Colonic mucosa (tissue), 4 donors: ENCODE measurements at regions not wholly inside any gene's neighbourhood (a gene's known extent, or its start where the extent isn't known, plus 50 kb on each side); places are given as distances from the start of the nearest gene placed in this dataset.

Source experiments
- DNase-seq: peaks from one replicate; pipeline ENCODE4 v3.0.0-alpha.2; 2020
- H3K27ac ChIP-seq: fragments of 200-600 bp; one replicate; pipeline ENCODE4 v1.8.0; 2021
- H3K27me3 ChIP-seq: fragments of 200-600 bp; one replicate; pipeline ENCODE4 v1.8.0; 2021
- H3K36me3 ChIP-seq: fragments of 200-600 bp; one replicate; pipeline ENCODE4 v1.8.0; 2021
- H3K4me1 ChIP-seq: fragments of 200-600 bp; one replicate; pipeline ENCODE4 v1.8.0; 2021; ENCODE audit warnings: mild to moderate bottlenecking
- H3K4me3 ChIP-seq: fragments of 200-600 bp; one replicate; pipeline ENCODE4 v1.8.0; 2021
- H3K9ac ChIP-seq, 2 donors: one replicate each; pipeline ENCODE4 v1.7.0; 2013; ENCODE audit warnings: control low read depth in 2 of 2, low read depth in 2 of 2, low read length in 2 of 2
- H3K9me3 ChIP-seq: fragments of 200-600 bp; one replicate; pipeline ENCODE4 v1.8.0; 2021
- CTCF ChIP-seq: fragments of 200-600 bp; IDR thresholded peaks from one replicate; pipeline ENCODE4 v1.8.0; 2022; ENCODE audit warnings: antibody characterized with exemption, mild to moderate bottlenecking
- intact Hi-C: fragments of 100-400 bp; cut with DNase I; formaldehyde crosslinking; loops from one replicate; pipeline ENCODE4 v1.14.1; 2022
- donor health status: healthy.
- donor health status: DM: no; HTN: no; CAD: no.
- donor health status: DM: no; HTN: no; CAD: no.

- H3K27me3 ChIP-seq: no peaks in the 10 kb centered on the region
- TF ChIP-seq CTCF: no peak
- DNase-seq: no peak
- H3K36me3 ChIP-seq: no peaks in the 10 kb centered on the region
- intact Hi-C loops: no loop called here
- no peak overlapping the region for H3K9ac ChIP-seq
- no peak overlapping the region for H3K4me3 ChIP-seq
- H3K27ac ChIP-seq: no peak overlapping the region
- no peaks in the 10 kb centered on the region for H3K4me1 ChIP-seq
- no peaks in the 10 kb centered on the region for H3K9me3 ChIP-seq
Observed at GRCh38 chr5:110056580-110057114, 366.9 kb downstream of the MAN2A1 start.

- no peak overlapping the region for H3K9ac ChIP-seq
- no peak overlapping the region for H3K4me3 ChIP-seq
- no peaks in the 10 kb centered on the region for H3K27me3 ChIP-seq
- no peak for DNase-seq
- intact Hi-C loops: no loop called here
- H3K27ac ChIP-seq: no peak overlapping the region
- H3K4me1 ChIP-seq: no peaks in the 10 kb centered on the region
- no peaks in the 10 kb centered on the region for H3K36me3 ChIP-seq
- no peak for TF ChIP-seq CTCF
- no peaks in the 10 kb centered on the region for H3K9me3 ChIP-seq
Observed at GRCh38 chr5:110058175-110058574, 368.4 kb downstream of the MAN2A1 start.

- Histone ChIP-seq H3K4me3 (no peak overlapping the region), H3K36me3 (no peaks in the 10 kb centered on the region), H3K27me3 (no peaks in the 10 kb centered on the region), H3K9me3 (no peaks in the 10 kb centered on the region), H3K9ac (no peak overlapping the region), H3K4me1 (no peaks in the 10 kb centered on the region), H3K27ac (no peak overlapping the region)
- no peak for TF ChIP-seq CTCF
- DNase-seq: no peak
- intact Hi-C loops: no loop called here
Observed at GRCh38 chr5:110062246-110062645, 372.5 kb downstream of the MAN2A1 start.

GRCh38 chr5:110063640-110064602, 374.2 kb downstream of the MAN2A1 start:
- intact Hi-C loops: no loop called here
- Histone ChIP-seq H3K4me3 (no peak overlapping the region), H3K9me3 (no peaks in the 10 kb centered on the region), H3K36me3 (no peaks in the 10 kb centered on the region), H3K4me1 (no peaks in the 10 kb centered on the region), H3K27ac (no peak overlapping the region), H3K9ac (no peak overlapping the region), H3K27me3 (no peaks in the 10 kb centered on the region)
- DNase-seq: no peak
- no peak for TF ChIP-seq CTCF

- Histone ChIP-seq H3K4me3 (no peak overlapping the region), H3K9ac (no peak overlapping the region), H3K9me3 (no peaks in the 10 kb centered on the region), H3K27me3 (no peaks in the 10 kb centered on the region), H3K36me3 (no peaks in the 10 kb centered on the region), H3K4me1 (no peaks in the 10 kb centered on the region), H3K27ac (no peak overlapping the region)
- intact Hi-C loops: no loop called here
- no peak for TF ChIP-seq CTCF
- DNase-seq: no peak
Observed at GRCh38 chr5:110064603-110065268, 375.0 kb downstream of the MAN2A1 start.
